IMR-90 (cell line): ENCODE measurements at regions not wholly inside any gene's neighbourhood (a gene's known extent, or its start where the extent isn't known, plus 50 kb on each side); places are given as distances from the start of the nearest gene placed in this dataset.

ENCODE experiments used
- ATAC-seq: fragments of 200-7000 bp; cut with Tn5 transposase; 2 replicates; pipeline ENCODE4 v1.9.1; 2020; ENCODE audit warnings: low read depth, mild to moderate bottlenecking, moderate library complexity
- BruUV-seq: library from RNA; stranded (reverse); fragments of 400-500 nt; replicated peaks from 2 replicates; lab custom pipeline; 2021; lab: Mats Ljungman, UMichigan
- CTCF ChIA-PET: fragments of 300-600 bp; formaldehyde crosslinking; extraction: SDS; loops from one replicate; lab custom pipeline; 2021; ENCODE audit warnings: antibody characterized with exemption; lab: Yijun Ruan, JAX
- POLR2A ChIA-PET: fragments of 300-600 bp; sonication (Branson Sonifier 250); formaldehyde crosslinking; loops from one replicate; lab custom pipeline; 2022; ENCODE audit warnings: antibody characterized with exemption; ENCODE audit not compliant: unreplicated experiment; lab: Charles Lee
- DNase-seq: peaks from one replicate; pipeline ENCODE4 v3.0.0; 2013
- H2AFZ ChIP-seq: replicated peaks from 2 replicates; pipeline ENCODE3; 2013; ENCODE audit warnings: low read length, mild to moderate bottlenecking; ENCODE audit not compliant: poor library complexity
- H2AK5ac ChIP-seq: 2 replicates; pipeline ENCODE4 v1.6.1; 2013; ENCODE audit warnings: low read depth, low read length, inconsistent platforms
- H2AK9ac ChIP-seq: replicated peaks from 2 replicates; pipeline ENCODE3; 2013; ENCODE audit warnings: mild to moderate bottlenecking, low read depth, low read length, moderate library complexity; ENCODE audit not compliant: poor library complexity
- H2BK120ac ChIP-seq: 2 replicates; pipeline ENCODE4 v1.6.1; 2013; ENCODE audit warnings: low read depth, low read length, inconsistent platforms
- H2BK15ac ChIP-seq: 3 replicates; pipeline ENCODE4 v1.6.1; 2013; ENCODE audit warnings: low read depth, low read length, inconsistent platforms
- H2BK20ac ChIP-seq: 2 replicates; pipeline ENCODE4 v1.6.1; 2013; ENCODE audit warnings: low read depth, mild to moderate bottlenecking, inconsistent platforms, low read length, moderate library complexity
- H2BK5ac ChIP-seq: 2 replicates; pipeline ENCODE4 v1.6.1; 2013; ENCODE audit warnings: mild to moderate bottlenecking, low read depth, low read length, inconsistent platforms; ENCODE audit not compliant: poor library complexity, severe bottlenecking
- H3K14ac ChIP-seq: replicated peaks from 2 replicates; pipeline ENCODE4 v1.6.1; 2013; ENCODE audit warnings: low read depth, low read length, inconsistent platforms
- H3K18ac ChIP-seq: 2 replicates; pipeline ENCODE4 v1.6.1; 2013; ENCODE audit warnings: low read depth, low read length, control low read depth
- H3K23ac ChIP-seq: 2 replicates; pipeline ENCODE4 v1.6.1; 2013; ENCODE audit warnings: low read depth, low read length, inconsistent platforms
- H3K27ac ChIP-seq: 2 replicates; pipeline ENCODE4 v1.5.1; 2013; ENCODE audit warnings: mild to moderate bottlenecking, control low read depth, low read length; ENCODE audit not compliant: insufficient read depth
- H3K27me3 ChIP-seq: 2 replicates; pipeline ENCODE4 v1.6.1; 2013; ENCODE audit warnings: low read length; ENCODE audit not compliant: control insufficient read depth, insufficient read depth
- H3K36me3 ChIP-seq: 2 replicates; pipeline ENCODE4 v1.6.1; 2013; ENCODE audit warnings: low read length, mixed read lengths; ENCODE audit not compliant: control insufficient read depth, insufficient read depth
- H3K4ac ChIP-seq: 2 replicates; pipeline ENCODE4 v1.6.1; 2013; ENCODE audit warnings: low read depth, low read length, inconsistent platforms
- H3K4me1 ChIP-seq: 2 replicates; pipeline ENCODE4 v1.6.1; 2013; ENCODE audit warnings: low read length, mixed read lengths; ENCODE audit not compliant: control insufficient read depth, insufficient read depth
- H3K4me2 ChIP-seq: 2 replicates; pipeline ENCODE4 v1.6.1; 2013; ENCODE audit warnings: low read depth, mild to moderate bottlenecking, control low read depth, low read length, moderate library complexity
- H3K4me3 ChIP-seq: 2 replicates; pipeline ENCODE4 v1.5.1; 2013; ENCODE audit warnings: low read depth, mild to moderate bottlenecking, control low read depth, low read length, moderate library complexity; ENCODE audit not compliant: insufficient read depth
- H3K56ac ChIP-seq: 2 replicates; pipeline ENCODE4 v1.6.1; 2013; ENCODE audit warnings: low read length, inconsistent platforms; ENCODE audit not compliant: insufficient read depth; ENCODE audit errors: extremely low read depth
- H3K79me1 ChIP-seq, 2 experiments: 2 replicates each; pipeline ENCODE4 v1.6.1; 2013; ENCODE audit warnings: low read length in 2 of 2, inconsistent platforms in 1 of 2, low read depth in 1 of 2
- H3K9ac ChIP-seq: 2 replicates; pipeline ENCODE4 v1.6.1; 2013; ENCODE audit warnings: low read depth, low read length, control low read depth
- H3K9me1 ChIP-seq: 2 replicates; pipeline ENCODE4 v1.6.1; 2013; ENCODE audit warnings: low read length, inconsistent platforms; ENCODE audit not compliant: insufficient read depth
- H3K9me3 ChIP-seq: 2 replicates; pipeline ENCODE4 v1.6.1; 2013; ENCODE audit warnings: low read length; ENCODE audit not compliant: control insufficient read depth, insufficient read depth
- H4K20me1 ChIP-seq: 2 replicates; pipeline ENCODE4 v1.6.1; 2013; ENCODE audit warnings: low read length, inconsistent platforms; ENCODE audit not compliant: insufficient read depth
- H4K5ac ChIP-seq: 2 replicates; pipeline ENCODE4 v1.6.1; 2013; ENCODE audit warnings: mild to moderate bottlenecking, low read depth, low read length, control low read depth
- H4K8ac ChIP-seq, 2 experiments: 2 replicates each; pipeline ENCODE4 v1.6.1; 2013; ENCODE audit warnings: low read depth in 2 of 2, low read length in 2 of 2, control low read depth in 1 of 2, inconsistent platforms in 1 of 2
- H4K91ac ChIP-seq: 2 replicates; pipeline ENCODE4 v1.6.1; 2013; ENCODE audit warnings: low read depth, low read length, inconsistent platforms; ENCODE audit not compliant: insufficient read depth
- CEBPB ChIP-seq: IDR thresholded peaks from 2 replicates; pipeline ENCODE4 v1.6.1; 2012; ENCODE audit warnings: low read depth, low read length, improper control_type of control experiment
- CTCF ChIP-seq: conservative IDR thresholded peaks from 2 replicates; pipeline ENCODE4 v1.5.1; 2012; ENCODE audit warnings: mild to moderate bottlenecking, low read depth, low read length, improper control_type of control experiment
- MAFK ChIP-seq: IDR thresholded peaks from 2 replicates; pipeline ENCODE4 v1.6.1; 2012; ENCODE audit warnings: low read depth, low read length, improper control_type of control experiment
- MAZ ChIP-seq: IDR thresholded peaks from 2 replicates; pipeline ENCODE4 v1.6.1; 2012; ENCODE audit warnings: low read depth, mild to moderate bottlenecking, low read length, improper control_type of control experiment, moderate library complexity, borderline replicate concordance
- NFE2L2 ChIP-seq: fragments of 150-350 bp; IDR thresholded peaks from 2 replicates; pipeline ENCODE4 v1.6.1; 2016; ENCODE audit warnings: low read depth, mild to moderate bottlenecking, low read length
- RCOR1 ChIP-seq: IDR thresholded peaks from 2 replicates; pipeline ENCODE4 v1.6.1; 2012; ENCODE audit warnings: mild to moderate bottlenecking, low read length, improper control_type of control experiment; ENCODE audit not compliant: insufficient replicate concordance
- RFX5 ChIP-seq: IDR thresholded peaks from 2 replicates; pipeline ENCODE4 v1.8.0; 2012; ENCODE audit warnings: low read depth, mild to moderate bottlenecking, low read length, moderate library complexity
- SMC3 ChIP-seq: fragments of 150-350 bp; IDR thresholded peaks from 2 replicates; pipeline ENCODE4 v1.6.1; 2016; ENCODE audit warnings: low read depth, mild to moderate bottlenecking, antibody characterized with exemption, low read length, moderate library complexity
- USF2 ChIP-seq: fragments of 150-350 bp; IDR thresholded peaks from 2 replicates; pipeline ENCODE4 v1.6.1; 2017; ENCODE audit warnings: mild to moderate bottlenecking, antibody characterized with exemption, low read length, low read depth
- WGBS, 2 experiments: methylation state at CpG; one replicate each; pipeline versions ENCODE4 v1.1.5 to v1.1.7; 2013; ENCODE audit warnings: missing lambda C conversion rate in 2 of 2; ENCODE audit not compliant: insufficient read length in 1 of 2; ENCODE audit errors: extremely low coverage in 2 of 2; 5-methylcytosine and 5-hydroxymethylcytosine counted together
- dilution Hi-C: fragments of 300-500 bp; cut with HindIII; formaldehyde crosslinking; loops from one replicate; pipeline ENCODE4 v1.14.3; 2018; ENCODE audit warnings: low sequenced_read_pairs; ENCODE audit not compliant: unreplicated experiment
- in situ Hi-C: fragments of 300-500 bp; cut with MboI; formaldehyde crosslinking; loops from 3 replicates; pipeline ENCODE4 v1.14.3; 2019; ENCODE audit warnings: low sequenced_read_pairs, inconsistent platforms, mixed read lengths
- intact Hi-C: fragments of 100-400 bp; cut with micrococcal nuclease; formaldehyde crosslinking; loops from 2 replicates; pipeline ENCODE4 v1.10.0; 2022

GRCh38 chr2:144217853-144218633, 301.9 kb downstream of the ZEB2 start:
- H3K4me1 ChIP-seq = no peaks in the 10 kb centered on the region
- no peak overlapping the region for H2BK120ac ChIP-seq
- peak; percentile 35 for DNase-seq
- no peaks in the 10 kb centered on the region for H3K9me3 ChIP-seq
- H3K9me1 ChIP-seq = no peaks in the 10 kb centered on the region
- H4K91ac ChIP-seq = no peak overlapping the region
- no CpG with 5 or more reads among the region's 5 CpGs for WGBS, 2 experiments
- H3K36me3 ChIP-seq = no peaks in the 10 kb centered on the region
- no peak overlapping the region for H2BK15ac ChIP-seq
- no peak overlapping the region for H3K4me2 ChIP-seq
- H4K8ac ChIP-seq = no peak overlapping the region
- no peak overlapping the region for H3K9ac ChIP-seq
- H3K14ac ChIP-seq = no peak overlapping the region
- dilution Hi-C loops (no loop called here), intact Hi-C loops (no loop called here), in situ Hi-C loops (no loop called here)
- no peaks in the 10 kb centered on the region for H3K79me1 ChIP-seq
- H4K20me1 ChIP-seq = no peaks in the 10 kb centered on the region
- no peaks in the 10 kb centered on the region for H3K27me3 ChIP-seq
- TF ChIP-seq CTCF (no peak), USF2 (no peak), SMC3 (no peak), MAFK (no peak), RFX5 (no peak), CEBPB (no peak), MAZ (no peak), NFE2L2 (no peak), RCOR1 (no peak)
- CTCF ChIA-PET = interaction anchor here (0.7 kb wide), 1 partner anchor 110 kb away, joined by 4 read pairs; no protein-coding TSS in a partner anchor
- no peak overlapping the region for H2AK5ac ChIP-seq
- H3K56ac ChIP-seq = no peak overlapping the region
- no peak overlapping the region for H2AK9ac ChIP-seq
- no peak overlapping the region for H3K4me3 ChIP-seq
- ATAC-seq = peak; percentile 69
- H3K27ac ChIP-seq = no peak overlapping the region
- POLR2A ChIA-PET = no interaction called here
- no peak overlapping the region for H2AFZ ChIP-seq
- no peak overlapping the region for H2BK20ac ChIP-seq
- H3K18ac ChIP-seq = no peak overlapping the region
- no peak overlapping the region for H4K5ac ChIP-seq
- no peak overlapping the region for H3K23ac ChIP-seq
- no TSS peak for BruUV-seq
- H2BK5ac ChIP-seq = no peak overlapping the region
- no peak overlapping the region for H3K4ac ChIP-seq
